DND-41 (cell line): ENCODE measurements at regions not wholly inside any gene's neighbourhood (a gene's known extent, or its start where the extent isn't known, plus 50 kb on each side); places are given as distances from the start of the nearest gene placed in this dataset.
"Not testable (repeated sequence)": the region's sequence is repeated elsewhere in the genome, so short reads cannot be mapped to it uniquely, and the experiment has no call there.

ENCODE experiments used
- EZH2 ChIP-seq: IDR thresholded peaks from 3 replicates; pipeline ENCODE4 v1.6.1; 2012; ENCODE audit warnings: borderline replicate concordance, low read depth, mild to moderate bottlenecking, moderate library complexity, low read length, inconsistent platforms; ENCODE audit not compliant: severe bottlenecking
- TF ChIP-seq, protein P1 (sequence below): IDR thresholded peaks from 2 replicates; pipeline ENCODE4 v1.5.1; 2012; ENCODE audit warnings: borderline replicate concordance, low read length, moderate library complexity, mild to moderate bottlenecking; ENCODE audit not compliant: poor library complexity, severe bottlenecking; ENCODE audit errors: extremely low read depth

DNA sequence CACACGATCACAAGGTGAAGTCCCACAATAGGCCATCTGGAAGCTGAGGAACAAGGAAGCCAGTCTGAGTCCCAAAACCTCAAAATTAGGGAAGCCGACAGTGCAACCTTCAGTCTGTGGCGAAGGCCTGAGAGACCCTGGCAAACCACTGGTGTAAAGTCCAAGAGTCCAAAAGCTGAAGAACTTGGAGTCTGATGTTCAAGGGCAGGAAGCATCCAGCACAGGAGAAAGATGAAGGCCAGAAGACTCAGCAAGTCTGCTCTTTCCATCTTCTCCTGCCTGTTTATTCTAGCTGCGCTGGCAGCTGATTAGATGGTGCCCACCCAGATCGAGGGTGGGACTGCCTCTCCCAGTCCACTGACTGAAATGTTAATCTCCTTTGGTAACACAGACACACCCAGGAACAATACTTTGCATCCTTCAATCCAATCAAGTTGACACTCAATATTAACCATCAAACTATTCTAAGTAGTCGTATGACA is 112.3 kb downstream of the MYCN start:
- TF ChIP-seq, protein P1, sequence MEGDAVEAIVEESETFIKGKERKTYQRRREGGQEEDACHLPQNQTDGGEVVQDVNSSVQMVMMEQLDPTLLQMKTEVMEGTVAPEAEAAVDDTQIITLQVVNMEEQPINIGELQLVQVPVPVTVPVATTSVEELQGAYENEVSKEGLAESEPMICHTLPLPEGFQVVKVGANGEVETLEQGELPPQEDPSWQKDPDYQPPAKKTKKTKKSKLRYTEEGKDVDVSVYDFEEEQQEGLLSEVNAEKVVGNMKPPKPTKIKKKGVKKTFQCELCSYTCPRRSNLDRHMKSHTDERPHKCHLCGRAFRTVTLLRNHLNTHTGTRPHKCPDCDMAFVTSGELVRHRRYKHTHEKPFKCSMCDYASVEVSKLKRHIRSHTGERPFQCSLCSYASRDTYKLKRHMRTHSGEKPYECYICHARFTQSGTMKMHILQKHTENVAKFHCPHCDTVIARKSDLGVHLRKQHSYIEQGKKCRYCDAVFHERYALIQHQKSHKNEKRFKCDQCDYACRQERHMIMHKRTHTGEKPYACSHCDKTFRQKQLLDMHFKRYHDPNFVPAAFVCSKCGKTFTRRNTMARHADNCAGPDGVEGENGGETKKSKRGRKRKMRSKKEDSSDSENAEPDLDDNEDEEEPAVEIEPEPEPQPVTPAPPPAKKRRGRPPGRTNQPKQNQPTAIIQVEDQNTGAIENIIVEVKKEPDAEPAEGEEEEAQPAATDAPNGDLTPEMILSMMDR: not testable (repeated sequence)
- not testable (repeated sequence) for TF ChIP-seq EZH2
